Activated CD8-positive, alpha-beta memory T cell treated with anti-CD3 and anti-CD28 coated beads for 4 hours (primary cell): ENCODE measurements at regions not wholly inside any gene's neighbourhood (a gene's known extent, or its start where the extent isn't known, plus 50 kb on each side); places are given as distances from the start of the nearest gene placed in this dataset.

Experiments used
- DNase-seq, 2 donors: peaks; one replicate each; pipeline ENCODE4 v3.0.0-alpha.2; 2020; ENCODE audit warnings: low read depth in 2 of 2

DNA sequence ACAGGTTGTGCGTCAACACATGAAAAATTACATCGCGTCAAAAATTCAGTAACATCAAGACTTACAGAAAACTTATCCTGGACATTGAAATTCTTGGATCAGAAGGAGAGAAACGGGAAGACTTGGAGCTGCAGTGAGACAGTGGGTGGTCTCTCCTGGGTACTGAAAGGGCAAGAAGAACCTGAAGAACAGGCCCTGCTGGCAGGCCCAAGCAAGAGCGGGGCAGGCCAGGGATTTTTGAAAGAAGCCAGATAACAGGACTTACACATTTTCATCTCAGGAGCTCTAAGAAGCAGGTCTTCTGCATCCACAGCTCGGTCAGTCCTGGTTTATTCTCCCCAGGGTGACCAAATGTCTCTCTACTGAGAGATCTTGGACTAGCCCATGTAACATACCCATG, 466.5 kb upstream of the SOX5 start:
- no peak for DNase-seq

DNA sequence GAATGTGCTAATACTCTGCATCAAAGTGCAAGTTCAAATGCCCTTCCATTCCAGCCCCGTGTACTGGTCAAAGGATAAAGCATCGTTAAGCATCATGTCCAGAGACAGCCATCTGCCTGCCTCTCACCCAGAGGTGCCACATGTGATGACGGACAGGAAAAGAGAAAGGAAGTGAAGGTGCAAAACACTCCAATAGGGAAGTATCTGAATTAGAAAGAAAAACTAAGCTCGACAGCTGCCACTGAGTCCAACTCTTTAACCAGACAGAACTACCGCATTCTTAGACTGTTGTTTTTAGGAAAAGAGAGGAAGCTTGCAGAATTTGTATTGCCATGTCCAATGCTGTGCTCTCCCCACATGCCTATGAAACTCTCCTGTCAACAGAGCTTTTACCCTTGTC, 465.0 kb upstream of the SOX5 start:
- DNase-seq, result no peak

- DNase-seq, result no peak
These were observed 462.5 kb upstream of the SOX5 start for GRCh38 chr12:24411948-24412347.

GRCh38 chr12:24409868-24410267, 460.4 kb upstream of the SOX5 start:
- no peak for DNase-seq

- DNase-seq, result no peak
These were observed 458.8 kb upstream of the SOX5 start for GRCh38 chr12:24408305-24408704.

- no peak for DNase-seq
These were observed 458.4 kb upstream of the SOX5 start for GRCh38 chr12:24407884-24408283.

DNA sequence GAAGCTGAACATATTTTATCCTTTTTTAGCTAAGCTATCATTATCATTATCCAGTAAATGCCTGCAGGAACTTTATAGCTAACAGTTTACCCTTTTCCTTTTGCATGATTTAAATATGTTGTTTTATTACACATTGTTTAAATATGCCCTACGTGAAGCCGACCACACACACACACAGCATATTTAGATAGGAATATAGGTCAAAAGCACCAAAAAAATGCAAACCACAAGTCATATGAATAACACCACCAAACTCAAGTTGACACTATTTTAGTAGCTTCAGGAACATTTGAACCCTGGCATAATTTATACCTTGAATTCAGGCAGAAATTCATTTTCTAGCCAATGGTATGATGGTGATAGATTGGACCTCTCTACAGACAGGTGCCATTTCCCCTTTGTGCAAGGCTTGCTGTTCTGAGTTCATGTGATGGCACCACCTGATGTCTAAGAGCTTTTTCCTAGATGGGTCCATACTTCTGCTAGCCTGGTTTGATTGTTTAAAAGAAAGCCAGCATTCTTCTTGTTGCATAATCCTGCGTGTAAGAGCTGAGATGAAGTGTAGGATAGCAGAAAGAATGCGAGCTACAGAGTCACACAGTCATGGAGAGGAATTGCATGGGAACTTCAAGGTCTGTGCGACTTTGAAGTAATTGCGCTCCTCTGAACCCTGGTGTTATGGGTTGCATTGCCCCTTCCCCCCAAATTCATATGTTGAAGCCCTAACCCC, 454.8 kb upstream of the SOX5 start:
- no peak for DNase-seq

DNA sequence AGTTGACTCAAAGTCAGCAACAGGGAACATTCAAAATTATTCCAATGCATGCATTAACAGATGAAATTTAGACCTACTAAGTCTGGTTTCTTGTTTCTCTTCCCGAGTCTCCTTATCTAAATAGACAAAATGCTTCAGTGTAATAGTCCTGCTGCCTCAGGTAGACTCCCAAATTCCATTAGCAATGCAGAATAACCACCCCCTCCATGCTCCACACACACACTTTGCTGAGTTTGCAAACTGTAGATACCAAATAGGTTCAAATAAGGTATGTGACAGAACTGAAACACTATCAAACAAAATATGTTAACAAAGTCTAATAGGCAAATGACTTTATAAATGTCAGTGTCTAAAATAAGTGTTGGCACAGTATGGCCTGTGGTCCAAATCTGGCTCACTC, 451.1 kb upstream of the SOX5 start:
- DNase-seq, result no peak

GRCh38 chr12:24398605-24399004, 449.1 kb upstream of the SOX5 start:
- DNase-seq, result no peak

DNA sequence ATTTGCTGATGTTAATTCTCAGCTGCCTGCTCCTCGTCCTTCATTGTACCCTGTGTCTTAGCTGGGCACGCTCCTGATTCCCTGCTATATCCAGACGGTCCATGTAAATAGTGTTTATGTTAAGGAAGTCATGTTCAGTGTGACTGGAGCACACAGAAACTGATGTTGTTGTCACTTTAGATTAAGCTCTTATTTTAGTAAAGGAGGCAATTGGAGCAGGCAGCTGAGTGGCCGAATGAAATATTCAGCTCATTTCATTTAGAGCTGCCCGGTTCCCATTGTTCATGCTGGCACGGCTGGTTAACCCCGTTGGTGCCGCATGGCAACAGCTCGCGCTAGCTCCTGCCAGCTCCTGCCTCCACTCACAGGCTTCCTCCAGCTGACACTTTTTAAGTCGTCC, 446.8 kb upstream of the SOX5 start:
- no peak for DNase-seq

DNA sequence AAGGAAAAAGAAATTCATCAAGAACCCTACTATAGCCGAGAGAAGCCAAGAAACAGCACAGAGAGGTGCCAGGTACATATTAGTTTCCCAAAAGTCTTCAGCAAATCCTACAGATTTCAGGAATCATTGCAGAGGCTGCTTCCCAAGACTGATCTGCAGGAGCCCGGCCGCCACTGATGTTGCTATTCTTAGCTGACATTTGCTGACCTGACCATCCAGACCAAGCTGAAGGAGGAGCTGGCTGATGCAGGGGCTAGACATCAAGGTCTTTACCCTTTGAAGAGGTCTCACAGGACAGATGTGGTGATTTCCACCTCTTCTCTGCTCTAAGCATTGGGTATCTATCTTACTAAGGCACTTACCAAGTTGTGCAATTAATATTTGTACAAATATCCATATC, 444.8 kb upstream of the SOX5 start:
- DNase-seq, result no peak

DNA sequence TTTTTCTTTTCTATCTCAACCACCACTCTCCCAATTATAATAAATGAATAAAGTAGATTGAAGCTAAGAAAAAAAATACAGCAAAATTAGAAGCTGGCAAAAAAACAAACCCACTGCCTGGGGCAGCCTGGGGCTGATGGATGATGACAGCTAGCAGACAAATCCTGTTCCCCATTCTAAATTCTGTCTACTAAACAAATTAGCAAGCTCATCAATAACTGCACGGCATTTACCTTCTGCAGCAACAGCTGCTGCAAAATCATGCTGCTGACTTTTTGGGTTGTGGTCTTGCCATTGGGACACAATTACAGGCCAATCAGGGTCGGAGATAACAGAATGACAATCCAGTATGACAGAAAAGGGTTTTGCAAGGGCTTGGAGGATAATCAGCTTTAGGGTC, 443.6 kb upstream of the SOX5 start:
- no peak for DNase-seq

DNA sequence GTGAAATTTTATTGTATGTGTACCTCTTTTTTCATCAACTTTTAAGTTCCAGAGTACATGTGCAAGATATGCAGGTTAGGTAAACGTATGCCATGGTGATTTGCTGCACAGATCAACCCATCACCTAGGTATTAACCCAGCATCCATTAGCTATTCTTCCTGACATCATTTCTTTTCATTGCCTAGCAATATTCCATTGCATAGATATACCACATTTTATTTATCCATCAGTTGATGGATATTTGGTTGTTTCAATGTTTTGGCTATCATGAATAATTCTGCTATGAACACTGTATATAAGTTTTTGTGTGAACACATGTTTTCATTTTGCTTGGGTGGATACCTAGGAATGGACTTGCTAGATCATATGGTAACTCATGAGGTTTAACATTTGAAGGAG, 439.9 kb upstream of the SOX5 start:
- DNase-seq, result no peak

GRCh38 chr12:24387381-24387780, 437.9 kb upstream of the SOX5 start:
- no peak for DNase-seq

- no peak for DNase-seq
These were observed 437.4 kb upstream of the SOX5 start for GRCh38 chr12:24386836-24387235.

DNA sequence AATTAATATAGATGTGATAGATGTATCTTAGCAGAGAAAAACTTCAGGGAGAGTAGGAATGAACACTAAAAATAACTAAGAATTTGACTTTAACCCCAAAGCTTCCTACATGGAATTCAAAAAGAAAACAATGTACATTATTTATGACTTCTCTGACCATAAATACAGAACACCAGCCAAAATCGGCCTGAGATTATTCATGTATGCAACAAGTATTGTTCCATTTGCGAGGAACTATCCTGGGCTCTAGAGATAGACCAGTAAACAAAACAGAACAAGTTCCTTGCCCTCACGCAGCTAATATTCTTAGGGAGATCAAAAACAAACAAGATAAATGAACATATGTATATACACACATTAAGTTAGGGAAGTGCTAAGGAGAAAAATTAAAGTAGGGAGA, 432.3 kb upstream of the SOX5 start:
- DNase-seq, result no peak

DNA sequence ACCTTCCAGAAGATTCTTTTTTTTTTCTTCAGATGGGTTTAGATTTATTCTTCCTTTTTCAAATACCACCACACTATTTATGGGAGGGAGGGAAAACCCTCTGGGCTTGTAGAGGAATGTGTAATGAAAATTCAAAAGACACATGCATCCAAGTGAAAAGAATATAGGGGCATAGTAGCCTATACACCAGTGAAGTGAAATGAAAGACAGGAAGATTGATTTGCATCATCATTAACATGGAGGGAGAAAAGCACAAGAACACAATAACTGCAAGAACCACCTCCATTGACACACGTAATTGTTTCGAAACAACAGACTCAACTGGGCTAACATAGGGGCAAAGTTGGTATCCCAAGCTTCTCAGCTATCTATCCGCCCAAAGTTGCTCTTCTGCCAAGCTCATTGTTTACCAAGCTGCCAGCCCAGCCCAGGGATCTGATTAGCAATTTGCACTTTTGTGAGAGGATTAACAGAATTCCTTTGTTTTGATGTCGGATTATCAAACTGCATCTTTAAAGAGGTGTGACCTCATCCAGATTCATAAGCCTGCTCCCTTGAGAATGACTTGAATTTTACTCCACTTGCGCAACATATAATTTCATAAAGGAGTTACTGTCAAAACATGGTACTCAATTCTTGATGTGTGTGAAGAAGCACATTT, 430.5 kb upstream of the SOX5 start:
- no peak for DNase-seq

- DNase-seq, result no peak
These were observed 430.0 kb upstream of the SOX5 start for GRCh38 chr12:24379433-24379832.

DNA sequence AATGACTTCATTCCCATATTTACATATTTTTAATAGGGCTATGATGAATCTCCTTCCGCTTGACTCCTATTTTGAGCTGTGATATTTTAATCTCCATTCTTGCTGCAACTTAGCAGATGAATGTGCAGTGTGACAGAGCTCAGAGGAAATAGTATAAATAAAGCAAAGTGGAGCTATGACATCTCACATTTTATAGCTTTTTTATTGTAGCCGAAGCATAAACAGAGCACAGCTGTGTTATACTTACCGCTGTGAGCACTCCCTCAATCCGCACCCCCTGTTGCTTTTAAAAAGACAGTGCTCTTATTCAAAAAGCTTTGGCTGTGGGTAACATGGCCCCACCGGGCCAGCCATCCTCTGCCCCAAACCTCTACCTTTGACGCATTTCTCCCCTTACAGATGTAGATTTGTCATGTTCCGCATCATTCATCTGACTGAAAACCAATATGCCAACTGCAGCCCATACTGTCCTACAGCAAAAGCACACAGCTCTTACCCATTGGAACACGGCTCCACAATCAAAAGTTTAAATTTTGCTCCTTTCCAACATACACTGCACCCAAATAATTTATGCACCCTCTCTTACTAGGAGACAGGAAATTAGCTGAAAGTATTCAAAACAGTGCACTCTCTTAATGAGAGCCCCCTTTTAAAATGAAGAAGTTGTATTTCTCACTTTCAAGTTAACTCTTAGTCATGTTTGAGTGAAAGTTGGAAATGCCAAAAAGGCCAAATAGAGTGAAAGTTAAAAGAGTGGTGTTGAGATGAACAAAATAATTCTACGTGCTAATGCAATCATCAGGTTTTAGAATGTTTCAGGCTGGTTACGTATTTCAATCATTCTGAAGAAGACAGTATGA, 429.3 kb upstream of the SOX5 start:
- DNase-seq, result no peak

DNA sequence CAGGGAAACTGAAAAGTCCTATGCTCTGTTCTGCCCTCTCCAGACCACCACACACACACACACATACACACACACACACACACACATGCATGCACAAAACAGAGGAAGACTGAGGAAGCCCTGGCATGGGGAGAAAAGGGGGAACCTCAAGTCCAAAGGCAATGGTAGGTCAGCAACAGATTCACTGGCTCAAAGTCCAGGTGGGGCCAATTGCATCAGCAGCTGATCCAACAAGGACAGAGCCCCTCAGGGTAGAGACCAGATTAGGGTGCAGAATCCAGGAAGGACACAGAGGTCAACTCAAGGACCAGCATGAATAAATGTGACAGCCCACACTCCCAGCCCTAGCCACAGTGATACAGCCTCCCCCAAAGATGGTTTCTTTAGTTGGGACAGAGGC, 425.0 kb upstream of the SOX5 start:
- DNase-seq, result no peak

DNA sequence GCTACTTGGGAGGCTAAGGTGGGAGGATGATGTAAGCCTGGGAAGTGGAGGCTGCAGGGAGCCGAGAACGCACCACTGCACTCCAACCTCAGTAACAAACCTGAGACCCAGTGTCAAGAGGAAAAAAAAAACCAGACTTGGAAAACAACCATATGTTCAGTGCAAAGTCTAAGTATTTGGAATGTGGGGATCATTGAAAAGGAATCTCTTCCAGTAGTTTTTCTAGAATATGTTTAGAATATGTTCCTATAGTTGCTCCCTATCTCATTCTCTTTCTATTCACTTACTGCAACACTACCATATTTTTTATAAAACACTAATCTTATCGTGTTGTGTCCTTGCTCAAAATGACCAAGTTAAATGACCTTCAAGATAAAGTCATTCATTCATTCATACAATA, 423.5 kb upstream of the SOX5 start:
- no peak for DNase-seq

DNA sequence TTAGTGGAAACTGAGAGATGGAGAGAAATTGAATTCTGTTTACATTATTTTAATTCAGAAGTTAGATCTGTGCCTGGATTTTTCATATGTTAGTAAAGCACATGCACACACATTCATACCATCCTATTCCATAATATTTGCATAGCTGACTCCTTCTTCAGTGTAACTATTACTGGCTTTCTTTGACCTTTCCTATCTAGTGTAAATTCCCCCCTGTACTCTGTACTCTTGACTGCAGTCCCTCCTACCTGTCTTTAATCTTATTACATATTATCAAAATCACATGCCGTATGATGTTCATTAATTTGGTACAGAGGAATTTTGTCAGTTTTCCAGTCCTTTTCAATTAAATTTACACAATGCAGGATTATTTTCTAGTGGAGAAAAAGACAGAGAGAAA, 417.0 kb upstream of the SOX5 start:
- DNase-seq, result no peak

DNA sequence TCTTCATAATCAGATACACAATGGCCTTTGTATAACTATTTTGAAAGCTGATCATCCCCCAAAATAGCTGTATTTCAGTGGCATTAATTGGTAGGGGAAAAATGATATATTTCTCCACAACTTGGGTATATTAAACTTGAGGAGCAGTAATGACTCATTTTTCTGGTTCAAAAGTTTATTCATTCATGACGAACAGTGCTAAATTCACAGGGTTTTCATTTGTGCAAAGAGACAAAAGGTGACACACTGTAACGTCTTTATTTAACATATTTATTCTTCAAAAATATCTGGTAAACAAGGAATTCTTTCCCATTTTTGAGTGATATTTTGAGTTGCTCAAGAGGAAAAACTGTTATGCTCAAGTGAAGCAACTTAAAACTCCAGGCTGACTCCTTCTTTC, 415.5 kb upstream of the SOX5 start:
- DNase-seq, result no peak
